B cell (primary cell): ENCODE measurements at regions not wholly inside any gene's neighbourhood (a gene's known extent, or its start where the extent isn't known, plus 50 kb on each side); places are given as distances from the start of the nearest gene placed in this dataset.
"Not testable (repeated sequence)": the region's sequence is repeated elsewhere in the genome, so short reads cannot be mapped to it uniquely, and the experiment has no call there.

Experiments used
- ATAC-seq: fragments of 200-7000 bp; cut with Tn5 transposase; one replicate; pipeline ENCODE4 v1.10.0; 2021; ENCODE audit warnings: low read depth, mild to moderate bottlenecking, moderate number of reproducible peaks, moderate library complexity
- CTCF ChIA-PET: fragments of 350-600 bp; sonication (Branson Sonifier 250); formaldehyde crosslinking; loops from one replicate; lab custom pipeline; 2021; ENCODE audit warnings: antibody characterized with exemption, inconsistent platforms; lab: Charles Lee
- POLR2A ChIA-PET: fragments of 350-600 bp; sonication (Branson Sonifier 250); formaldehyde crosslinking; loops from one replicate; lab custom pipeline; 2021; ENCODE audit warnings: antibody characterized with exemption; lab: Charles Lee
- DNase-seq: peaks from one replicate; pipeline ENCODE4 v3.0.0; 2013
- H2AFZ ChIP-seq: 2 replicates; pipeline ENCODE4 v1.6.1; 2012; ENCODE audit warnings: mild to moderate bottlenecking, low read depth, low read length; ENCODE audit not compliant: insufficient read depth, poor library complexity, severe bottlenecking
- H3K27ac ChIP-seq, 2 donors: 1 replicate in 1 of 2; 2 replicates in 1 of 2; pipeline ENCODE4 v1.5.1; 2012 to 2013; ENCODE audit warnings: low read length in 2 of 2, mild to moderate bottlenecking in 2 of 2, moderate library complexity in 1 of 2
- H3K27me3 ChIP-seq, 4 experiments: fragments of 200-600 bp in 1 of 4; sonication (generic) in 1 of 4; replicated peaks in 1 of 4; 1 replicate in 2 of 4; 2 replicates in 2 of 4; pipeline versions ENCODE4 v1.6.1 to v1.7.0; 2013 to 2016; ENCODE audit warnings: low read length in 3 of 4, mild to moderate bottlenecking in 2 of 4, mixed read lengths in 1 of 4, moderate library complexity in 1 of 4; ENCODE audit not compliant: insufficient read depth in 4 of 4, control insufficient read depth in 3 of 4; ENCODE audit errors: control extremely low read depth in 1 of 4
- H3K36me3 ChIP-seq, 2 experiments: replicated peaks in 1 of 2; 1 replicate in 1 of 2; 2 replicates in 1 of 2; pipeline versions ENCODE4 v1.6.1 to v1.7.1; 2013; ENCODE audit warnings: low read length in 1 of 2; ENCODE audit not compliant: insufficient read depth in 2 of 2, control insufficient read depth in 1 of 2; ENCODE audit errors: control extremely low read depth in 1 of 2, extremely low read depth in 1 of 2
- H3K4me1 ChIP-seq, 2 donors: fragments of 200-600 bp in 1 of 2; sonication (generic) in 1 of 2; 1 replicate in 1 of 2; 2 replicates in 1 of 2; pipeline versions ENCODE4 v1.5.1 to v1.6.1; 2013 to 2017; ENCODE audit warnings: low read length in 2 of 2; ENCODE audit not compliant: control insufficient read depth in 2 of 2, insufficient read depth in 2 of 2
- H3K4me2 ChIP-seq: replicated peaks from 2 replicates; pipeline ENCODE3; 2012; ENCODE audit warnings: mild to moderate bottlenecking, low read depth, low read length; ENCODE audit not compliant: poor library complexity, severe bottlenecking
- H3K4me3 ChIP-seq, 5 experiments: fragments of 200-600 bp in 1 of 5; sonication (generic) in 1 of 5; 1 replicate in 3 of 5; 2 replicates in 2 of 5; pipeline versions ENCODE4 v1.5.1 to v1.7.0; 2011 to 2016; ENCODE audit warnings: low read length in 4 of 5, mild to moderate bottlenecking in 4 of 5, low read depth in 2 of 5, control low read depth in 1 of 5, moderate library complexity in 1 of 5; ENCODE audit not compliant: insufficient read depth in 1 of 5; ENCODE audit errors: control extremely low read depth in 1 of 5, extremely low read depth in 1 of 5
- H3K79me2 ChIP-seq: fragments of 200-600 bp; sonication (generic); one replicate; pipeline ENCODE4 v1.6.0; 2016; ENCODE audit warnings: low read length; ENCODE audit not compliant: control insufficient read depth, insufficient read depth
- H3K9ac ChIP-seq: fragments of 200-600 bp; sonication (generic); 2 replicates; pipeline ENCODE4 v1.6.1; 2017; ENCODE audit warnings: mild to moderate bottlenecking, low read length, moderate library complexity
- H3K9me3 ChIP-seq, 3 donors: one replicate each; pipeline versions ENCODE4 v1.6.1 to v1.7.1; 2013; ENCODE audit warnings: low read length in 2 of 3; ENCODE audit not compliant: control insufficient read depth in 2 of 3, insufficient read depth in 1 of 3; ENCODE audit errors: control extremely low read depth in 1 of 3
- H4K20me1 ChIP-seq: 2 replicates; pipeline ENCODE4 v1.6.0; 2012; ENCODE audit warnings: mild to moderate bottlenecking, low read length; ENCODE audit not compliant: insufficient read depth, control insufficient read depth, poor library complexity, severe bottlenecking
- H3K27ac Mint-ChIP-seq: one replicate; pipeline ENCODE4 v1.8.0; 2021; ENCODE audit warnings: mixed read lengths
- H3K27me3 Mint-ChIP-seq: one replicate; pipeline ENCODE4 v1.8.0; 2021; ENCODE audit warnings: mixed read lengths
- H3K4me1 Mint-ChIP-seq: one replicate; pipeline ENCODE4 v1.8.0; 2021; ENCODE audit warnings: mixed read lengths
- H3K4me3 Mint-ChIP-seq: one replicate; pipeline ENCODE4 v1.8.0; 2021; ENCODE audit warnings: mixed read lengths
- H3K9me3 Mint-ChIP-seq: one replicate; pipeline ENCODE4 v1.8.0; 2022; ENCODE audit warnings: mixed read lengths; ENCODE audit not compliant: insufficient read depth
- CTCF ChIP-seq: fragments of 200-600 bp; IDR thresholded peaks from one replicate; pipeline ENCODE4 v1.8.0; 2022; ENCODE audit warnings: antibody characterized with exemption, mild to moderate bottlenecking
- EZH2 ChIP-seq: IDR thresholded peaks from 2 replicates; pipeline ENCODE4 v1.6.1; 2012; ENCODE audit warnings: borderline replicate concordance, low read depth, mild to moderate bottlenecking, moderate library complexity, low read length; ENCODE audit not compliant: insufficient read depth, poor library complexity, severe bottlenecking
- WGBS: methylation state at CpG from one replicate; pipeline ENCODE4 v1.1.5; 2013; ENCODE audit warnings: missing lambda C conversion rate; ENCODE audit not compliant: insufficient coverage; 5-methylcytosine and 5-hydroxymethylcytosine counted together
- intact Hi-C: fragments of 100-400 bp; cut with micrococcal nuclease; formaldehyde crosslinking; loops from one replicate; pipeline ENCODE4 v1.10.0; 2022

- Histone ChIP-seq H3K36me3 (no peaks in the 10 kb centered on the region), H3K9ac (no peak overlapping the region), H3K4me1 (no peaks in the 10 kb centered on the region), H4K20me1 (no peaks in the 10 kb centered on the region), H2AFZ (no peak overlapping the region), H3K79me2 (no peaks in the 10 kb centered on the region), H3K4me3 (no peak overlapping the region), H3K4me2 (no peak overlapping the region), H3K9me3 (peaks cover 0 to 24% (median 0%) of the 10 kb centered on the region in 3 donors), H3K27ac (no peak overlapping the region), H3K27me3 (no peaks in the 10 kb centered on the region)
- Mint-ChIP-seq H3K4me3 (no peak overlapping the region), H3K9me3 (peaks cover 4% of the 10 kb centered on the region), H3K4me1 (no peaks in the 10 kb centered on the region), H3K27me3 (no peaks in the 10 kb centered on the region), H3K27ac (no peak overlapping the region)
- CTCF ChIA-PET: no interaction called here
- ATAC-seq (no peak), DNase-seq (no peak)
- WGBS: 80% methylated on average over 1 of the region's 7 CpGs
- POLR2A ChIA-PET: no interaction called here
- intact Hi-C loops: no loop called here
- no peak for TF ChIP-seq EZH2
- no peak for TF ChIP-seq CTCF
Measured at GRCh38 chr2:4107179-4107578, 403.8 kb downstream of the DCDC2C start.

- Histone ChIP-seq H3K36me3 (no peaks in the 10 kb centered on the region), H2AFZ (no peak overlapping the region), H3K9ac (no peak overlapping the region), H3K27ac (no peak overlapping the region), H3K4me1 (no peaks in the 10 kb centered on the region), H3K9me3 (peaks cover 0 to 16% (median 0%) of the 10 kb centered on the region in 3 donors), H3K4me3 (no peak overlapping the region), H3K79me2 (no peaks in the 10 kb centered on the region), H4K20me1 (no peaks in the 10 kb centered on the region), H3K27me3 (no peaks in the 10 kb centered on the region), H3K4me2 (no peak overlapping the region)
- ChIA-PET POLR2A (no interaction called here), CTCF (no interaction called here)
- Mint-ChIP-seq H3K9me3 (peaks cover 7% of the 10 kb centered on the region), H3K27me3 (no peaks in the 10 kb centered on the region), H3K4me3 (no peak overlapping the region), H3K27ac (no peak overlapping the region), H3K4me1 (no peaks in the 10 kb centered on the region)
- TF ChIP-seq CTCF (no peak), EZH2 (no peak)
- ATAC-seq (no peak), DNase-seq (no peak)
- 87% methylated on average over 4 of the region's 4 CpGs for WGBS
- intact Hi-C loops: no loop called here
Measured at GRCh38 chr2:4110273-4110672, 406.9 kb downstream of the DCDC2C start.

- H3K4me1 Mint-ChIP-seq, H3K27me3 Mint-ChIP-seq, H3K4me2 ChIP-seq, H2AFZ ChIP-seq, H3K27ac Mint-ChIP-seq, H3K9me3 ChIP-seq, ATAC-seq, H3K36me3 ChIP-seq, DNase-seq, H3K79me2 ChIP-seq, H3K4me3 ChIP-seq, H3K27ac ChIP-seq, H3K9ac ChIP-seq, H4K20me1 ChIP-seq, H3K27me3 ChIP-seq, CTCF ChIA-PET, H3K4me3 Mint-ChIP-seq, intact Hi-C loops, H3K4me1 ChIP-seq, POLR2A ChIA-PET: not testable (repeated sequence)
- WGBS: no CpG with 5 or more reads among the region's 3 CpGs
- H3K9me3 Mint-ChIP-seq: peaks cover 18% of the 10 kb centered on the region
Measured at GRCh38 chr2:4115435-4115834, 412.1 kb downstream of the DCDC2C start.
